AG04450 (cell line): ENCODE measurements at regions not wholly inside any gene's neighbourhood (a gene's known extent, or its start where the extent isn't known, plus 50 kb on each side); places are given as distances from the start of the nearest gene placed in this dataset.

Experiments used
- CTCF ChIA-PET: fragments of 300-600, 350-600 bp; formaldehyde crosslinking; extraction: SDS; loops from one replicate; lab custom pipeline; 2022; ENCODE audit warnings: antibody characterized with exemption, inconsistent platforms; lab: Charles Lee
- POLR2A ChIA-PET: fragments of 350-600 bp; formaldehyde crosslinking; extraction: SDS; loops from one replicate; lab custom pipeline; 2021; ENCODE audit warnings: antibody characterized with exemption, inconsistent platforms; lab: Yijun Ruan, JAX
- DNase-seq: peaks from one replicate; pipeline ENCODE4 v3.0.0-alpha.2; 2011; ENCODE audit warnings: low read depth, low spot score
- H3K27ac ChIP-seq: one replicate; pipeline ENCODE4 v1.5.1; 2012; ENCODE audit warnings: low read depth, low read length, control low read depth
- H3K27me3 ChIP-seq: one replicate; pipeline ENCODE4 v1.6.0; 2012; ENCODE audit warnings: low read length; ENCODE audit not compliant: control insufficient read depth, insufficient read depth
- H3K4me3 ChIP-seq: 2 replicates; pipeline ENCODE4 v1.5.1; 2011; ENCODE audit warnings: mild to moderate bottlenecking, low read depth, low read length, control low read depth
- H3K9me3 ChIP-seq: 2 replicates; pipeline ENCODE4 v1.5.1; 2012; ENCODE audit warnings: low read length; ENCODE audit not compliant: control insufficient read depth, insufficient read depth
- TF ChIP-seq, protein P1 (sequence below): IDR thresholded peaks from 2 replicates; pipeline ENCODE4 v1.5.1; 2011; ENCODE audit warnings: low read depth, low read length, control low read depth, inconsistent platforms

DNA sequence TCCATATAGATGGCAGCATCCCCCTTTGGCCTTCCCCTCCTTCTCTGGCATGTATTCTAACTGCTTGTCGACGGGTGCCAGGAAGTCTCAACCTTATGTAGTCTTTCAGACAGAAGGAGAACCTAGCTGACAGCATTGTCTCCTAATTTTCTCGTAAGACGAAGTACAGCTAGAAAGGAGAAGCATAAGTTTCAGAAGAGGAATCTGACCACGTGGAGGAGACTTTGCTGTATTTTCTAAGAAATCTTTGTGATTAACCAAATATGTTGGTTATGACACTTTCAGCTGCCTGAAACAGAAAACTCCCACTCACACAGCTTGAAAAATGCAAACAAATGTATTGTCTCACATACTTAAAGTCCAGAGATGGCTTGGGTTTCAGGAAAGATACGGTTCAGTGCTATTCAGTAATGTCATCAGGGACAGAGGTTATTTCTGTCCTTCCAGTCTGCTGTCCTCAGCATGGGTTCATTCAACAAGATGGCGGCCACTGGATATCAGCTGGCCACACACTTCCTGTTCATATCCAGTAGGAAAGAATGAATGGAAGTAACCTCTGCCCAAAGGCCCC, 109.5 kb upstream of the ZNF648 start:
- H3K27ac ChIP-seq: no peak overlapping the region
- H3K4me3 ChIP-seq: no peak overlapping the region
- TF ChIP-seq, protein P1, sequence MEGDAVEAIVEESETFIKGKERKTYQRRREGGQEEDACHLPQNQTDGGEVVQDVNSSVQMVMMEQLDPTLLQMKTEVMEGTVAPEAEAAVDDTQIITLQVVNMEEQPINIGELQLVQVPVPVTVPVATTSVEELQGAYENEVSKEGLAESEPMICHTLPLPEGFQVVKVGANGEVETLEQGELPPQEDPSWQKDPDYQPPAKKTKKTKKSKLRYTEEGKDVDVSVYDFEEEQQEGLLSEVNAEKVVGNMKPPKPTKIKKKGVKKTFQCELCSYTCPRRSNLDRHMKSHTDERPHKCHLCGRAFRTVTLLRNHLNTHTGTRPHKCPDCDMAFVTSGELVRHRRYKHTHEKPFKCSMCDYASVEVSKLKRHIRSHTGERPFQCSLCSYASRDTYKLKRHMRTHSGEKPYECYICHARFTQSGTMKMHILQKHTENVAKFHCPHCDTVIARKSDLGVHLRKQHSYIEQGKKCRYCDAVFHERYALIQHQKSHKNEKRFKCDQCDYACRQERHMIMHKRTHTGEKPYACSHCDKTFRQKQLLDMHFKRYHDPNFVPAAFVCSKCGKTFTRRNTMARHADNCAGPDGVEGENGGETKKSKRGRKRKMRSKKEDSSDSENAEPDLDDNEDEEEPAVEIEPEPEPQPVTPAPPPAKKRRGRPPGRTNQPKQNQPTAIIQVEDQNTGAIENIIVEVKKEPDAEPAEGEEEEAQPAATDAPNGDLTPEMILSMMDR: no peak
- ChIA-PET CTCF (interaction anchor here (3.5 kb wide), 1 partner anchor 28 kb away, joined by 12 read pairs; no protein-coding TSS in a partner anchor), POLR2A (no interaction called here)
- H3K27me3 ChIP-seq: no peaks in the 10 kb centered on the region
- H3K9me3 ChIP-seq: no peaks in the 10 kb centered on the region
- DNase-seq: no peak

DNA sequence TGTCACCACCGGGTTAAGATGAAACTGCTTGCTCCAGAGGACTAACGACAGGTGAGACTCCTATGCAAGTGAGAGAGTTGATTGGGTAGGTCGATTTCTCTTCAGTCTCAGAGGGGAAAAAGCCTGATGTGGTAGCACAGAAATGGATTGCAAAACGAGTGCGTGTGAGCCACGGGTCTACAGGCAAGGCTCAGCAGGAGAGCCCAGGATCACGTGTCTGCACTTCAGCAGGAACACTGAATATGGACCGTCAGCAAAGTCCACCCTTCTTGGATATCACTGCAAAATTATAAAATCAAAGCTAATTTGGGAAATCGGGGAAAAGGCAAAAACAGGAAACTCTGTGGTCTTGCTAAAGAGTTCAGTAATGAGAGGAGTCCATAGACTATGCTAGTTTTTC, 107.7 kb upstream of the ZNF648 start:
- TF ChIP-seq, protein P1: no peak
- Histone ChIP-seq H3K9me3 (no peaks in the 10 kb centered on the region), H3K27me3 (no peaks in the 10 kb centered on the region), H3K4me3 (no peak overlapping the region), H3K27ac (no peak overlapping the region)
- CTCF ChIA-PET: interaction anchor here (2.0 kb wide), 1 partner anchor 26 kb away, joined by 5 read pairs; no protein-coding TSS in a partner anchor
- POLR2A ChIA-PET: no interaction called here
- no peak for DNase-seq

DNA sequence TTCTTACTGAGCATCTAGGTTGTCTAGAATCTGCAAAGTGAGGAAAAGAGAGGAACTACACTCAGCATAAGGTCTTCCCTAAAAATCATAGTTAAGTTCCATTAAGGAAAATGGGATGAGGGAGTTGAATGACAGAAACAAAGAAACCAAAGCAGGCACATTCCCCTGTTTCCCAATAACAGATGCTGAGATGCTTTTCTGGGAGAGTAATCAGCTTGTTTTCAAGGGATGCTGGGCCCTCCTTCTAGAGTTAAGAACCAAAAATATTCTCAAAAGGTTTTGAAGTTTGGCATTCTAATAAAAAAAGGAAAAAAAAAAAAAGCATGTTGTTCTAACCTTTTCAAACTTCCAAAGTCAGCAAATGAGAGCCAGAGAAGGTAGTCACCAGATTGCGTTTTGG, 105.2 kb upstream of the ZNF648 start:
- Histone ChIP-seq H3K9me3 (no peaks in the 10 kb centered on the region), H3K4me3 (no peak overlapping the region), H3K27me3 (no peaks in the 10 kb centered on the region), H3K27ac (no peak overlapping the region)
- POLR2A ChIA-PET: no interaction called here
- no peak for DNase-seq
- CTCF ChIA-PET: interaction anchor here (1.4 to 1.5 kb wide), 2 partner anchors 24 to 230 kb away, joined by 3 to 8 read pairs; no protein-coding TSS in a partner anchor
- TF ChIP-seq, protein P1: no peak

DNA sequence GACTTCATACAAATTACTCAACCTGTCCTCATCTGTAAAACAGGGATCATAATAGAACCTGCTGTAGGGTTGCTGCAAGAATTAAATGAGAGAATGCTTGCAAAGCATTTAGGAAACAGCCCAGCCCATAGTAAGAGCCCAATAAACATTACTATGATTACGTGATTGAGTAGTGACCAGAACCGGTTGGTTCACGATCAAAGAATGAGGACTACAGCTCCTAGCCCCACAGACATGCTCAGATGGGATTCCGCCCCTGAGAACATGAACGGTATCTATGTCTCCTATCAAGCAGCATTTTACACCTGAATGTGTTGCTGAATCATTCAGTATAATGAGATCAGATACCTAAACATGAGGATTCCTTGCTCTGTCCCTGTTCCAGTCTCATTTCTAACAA, 104.8 kb upstream of the ZNF648 start:
- no peak overlapping the region for H3K4me3 ChIP-seq
- TF ChIP-seq, protein P1: no peak
- no peaks in the 10 kb centered on the region for H3K9me3 ChIP-seq
- ChIA-PET POLR2A (no interaction called here), CTCF (interaction anchor here (1.4 to 1.5 kb wide), 2 partner anchors 23 to 231 kb away, joined by 3 to 8 read pairs; no protein-coding TSS in a partner anchor)
- DNase-seq: no peak
- H3K27ac ChIP-seq: no peak overlapping the region
- no peaks in the 10 kb centered on the region for H3K27me3 ChIP-seq

DNA sequence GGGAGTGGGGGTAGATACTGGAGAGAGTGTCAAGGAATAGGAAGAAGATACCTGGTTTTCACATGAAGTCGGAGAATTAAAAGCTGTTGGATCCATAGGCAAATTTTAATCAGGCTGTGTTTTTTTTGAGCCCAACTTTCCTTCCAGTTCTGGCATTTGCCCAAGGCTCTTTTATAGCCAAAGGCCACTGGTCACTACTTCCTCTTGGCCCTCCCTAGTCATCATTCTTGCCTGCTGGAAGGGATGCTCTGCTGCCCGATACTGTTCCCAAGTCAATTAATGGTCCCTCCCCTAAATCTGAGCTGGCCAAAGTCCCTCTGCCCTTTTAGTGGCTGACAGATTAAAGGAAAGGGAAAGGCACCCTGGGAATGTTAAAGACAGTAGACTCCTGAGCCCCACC, 102.8 kb upstream of the ZNF648 start:
- Histone ChIP-seq H3K9me3 (no peaks in the 10 kb centered on the region), H3K4me3 (no peak overlapping the region), H3K27me3 (no peaks in the 10 kb centered on the region), H3K27ac (no peak overlapping the region)
- TF ChIP-seq, protein P1: no peak
- CTCF ChIA-PET: no interaction called here
- POLR2A ChIA-PET: no interaction called here
- no peak for DNase-seq
